ENCODE measurements at regions not wholly inside any gene's neighbourhood (a gene's known extent, or its start where the extent isn't known, plus 50 kb on each side); places are given as distances from the start of the nearest gene placed in this dataset.
"Not testable (repeated sequence)": the region's sequence is repeated elsewhere in the genome, so short reads cannot be mapped to it uniquely, and the experiment has no call there.

DNA sequence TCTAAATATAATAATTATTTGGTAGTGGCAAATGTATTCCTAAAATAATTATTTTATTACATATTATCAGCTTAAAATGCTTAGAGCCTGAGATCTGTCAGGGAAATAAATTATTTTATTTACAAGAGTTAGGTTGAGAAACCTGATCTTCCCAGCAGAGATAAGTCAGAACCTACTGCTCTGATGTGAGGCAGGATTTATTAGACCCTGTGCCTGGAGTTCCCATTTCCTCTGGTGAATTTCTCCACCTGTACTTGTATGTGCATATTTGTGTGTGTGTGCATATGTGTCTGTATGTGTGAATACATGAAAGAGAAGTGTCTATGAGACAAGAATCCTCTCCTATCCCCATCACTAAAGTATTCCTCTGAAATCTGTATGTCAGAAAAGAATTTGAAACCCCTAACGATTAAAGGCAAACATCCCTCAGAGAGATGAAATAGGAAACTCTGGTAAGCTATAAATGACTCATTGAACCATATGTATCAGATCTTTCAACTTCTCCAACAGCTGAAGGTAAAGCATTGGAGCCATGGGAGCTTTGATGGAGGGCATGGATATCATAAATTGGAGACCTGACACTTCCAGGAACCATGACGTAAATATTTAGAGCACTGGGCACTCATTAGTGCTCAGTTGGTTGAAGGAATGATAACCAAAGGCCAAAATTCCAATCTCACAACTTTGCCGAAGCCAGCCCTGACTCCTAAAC is 190.9 kb downstream of the XPNPEP1 start:
- no peak for DNase-seq (ENCODE audit: low spot score)

GRCh38 chr10:109729895-109730294 is 193.4 kb downstream of the XPNPEP1 start:
- DNase-seq (ENCODE audit: low spot score): not testable (repeated sequence)

DNA sequence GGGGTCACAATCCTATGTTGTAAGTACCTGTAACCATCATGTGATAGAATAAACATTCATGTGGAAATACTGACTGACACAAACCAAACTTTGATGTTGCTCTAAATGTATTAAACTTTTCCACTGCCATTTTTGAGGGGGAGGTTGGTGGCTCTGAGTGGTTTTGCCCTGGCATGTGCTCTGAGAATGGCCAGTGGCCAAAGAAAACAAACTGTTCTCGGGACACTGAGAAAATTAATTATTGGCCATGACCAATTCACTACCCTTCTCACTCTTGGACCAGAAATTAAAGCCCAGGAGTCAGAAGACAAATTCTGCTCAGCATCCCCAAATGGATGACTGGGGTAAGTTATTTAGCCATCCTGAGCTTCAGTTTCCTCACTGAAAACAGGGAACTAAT is 195.9 kb downstream of the XPNPEP1 start:
- DNase-seq (ENCODE audit: low spot score): no peak

DNA sequence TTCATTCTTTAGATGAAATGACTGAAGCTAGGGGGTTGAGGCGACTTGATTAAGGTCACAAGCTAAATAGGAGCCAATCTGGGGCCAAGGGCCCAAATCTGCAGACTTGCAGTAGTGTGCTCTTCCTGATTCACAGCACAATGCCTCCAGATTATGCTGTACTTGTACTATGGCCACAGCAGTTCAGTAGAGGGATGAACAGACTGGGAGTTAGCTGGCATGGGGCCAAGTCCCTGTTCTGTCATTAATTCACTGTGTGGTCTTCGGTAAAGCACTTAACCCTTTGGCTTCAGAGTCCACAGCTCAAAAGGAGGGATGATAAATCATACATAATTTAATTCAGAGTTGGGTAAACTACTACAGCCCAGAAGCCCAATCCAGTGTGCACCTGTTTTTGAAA is 196.8 kb downstream of the XPNPEP1 start:
- DNase-seq (ENCODE audit: low spot score): no peak

DNA sequence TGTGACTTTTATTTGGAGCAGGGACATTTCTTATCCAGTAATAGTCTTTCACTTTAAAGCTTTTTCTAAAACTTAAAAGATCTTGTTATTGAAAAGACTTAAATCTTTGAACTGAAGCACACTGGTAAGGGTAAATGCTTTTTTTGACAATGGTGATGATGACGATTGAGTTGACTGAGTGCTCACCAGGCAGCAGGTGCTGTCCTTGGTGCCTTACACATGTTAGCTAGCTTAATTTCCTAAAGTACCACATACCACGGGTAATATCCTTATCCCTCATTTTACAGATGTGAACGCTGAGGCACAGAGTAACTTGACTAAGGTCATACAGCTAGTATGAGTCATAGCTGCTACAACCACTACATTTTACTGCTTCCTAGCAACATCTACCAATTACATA is 200.0 kb downstream of the XPNPEP1 start:
- no peak for DNase-seq (ENCODE audit: low spot score)

DNA sequence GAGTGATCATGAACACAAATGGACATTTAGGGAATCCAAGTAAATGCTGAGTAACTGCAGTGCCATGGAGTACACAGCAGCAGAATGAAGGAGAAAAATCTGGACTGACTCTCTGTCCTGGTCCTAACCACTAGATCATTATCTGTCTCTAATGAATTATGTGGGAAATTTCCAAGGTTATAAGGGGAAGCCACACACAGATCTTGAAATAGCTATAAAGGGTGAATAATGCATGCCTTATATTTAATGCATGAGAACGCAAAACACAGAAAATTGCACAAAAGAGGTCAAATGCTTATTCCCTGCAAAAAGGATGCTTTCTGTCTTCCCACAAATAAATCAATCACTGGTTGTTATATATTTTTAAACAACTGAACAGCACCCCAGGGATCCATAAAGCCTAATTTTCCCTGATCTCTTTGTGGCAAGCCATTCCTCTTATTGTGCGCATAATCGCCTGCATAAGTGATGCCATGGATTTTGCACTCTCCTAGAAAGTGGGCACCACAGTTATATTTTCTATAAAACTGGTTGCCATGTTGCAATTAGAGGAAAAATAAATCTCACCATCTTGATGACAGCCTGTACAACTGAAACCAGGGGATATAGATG is 201.8 kb downstream of the XPNPEP1 start:
- DNase-seq (ENCODE audit: low spot score): no peak

GRCh38 chr10:109706026-109706560 is 217.2 kb downstream of the XPNPEP1 start:
- DNase-seq (ENCODE audit: low spot score): no peak

DNA sequence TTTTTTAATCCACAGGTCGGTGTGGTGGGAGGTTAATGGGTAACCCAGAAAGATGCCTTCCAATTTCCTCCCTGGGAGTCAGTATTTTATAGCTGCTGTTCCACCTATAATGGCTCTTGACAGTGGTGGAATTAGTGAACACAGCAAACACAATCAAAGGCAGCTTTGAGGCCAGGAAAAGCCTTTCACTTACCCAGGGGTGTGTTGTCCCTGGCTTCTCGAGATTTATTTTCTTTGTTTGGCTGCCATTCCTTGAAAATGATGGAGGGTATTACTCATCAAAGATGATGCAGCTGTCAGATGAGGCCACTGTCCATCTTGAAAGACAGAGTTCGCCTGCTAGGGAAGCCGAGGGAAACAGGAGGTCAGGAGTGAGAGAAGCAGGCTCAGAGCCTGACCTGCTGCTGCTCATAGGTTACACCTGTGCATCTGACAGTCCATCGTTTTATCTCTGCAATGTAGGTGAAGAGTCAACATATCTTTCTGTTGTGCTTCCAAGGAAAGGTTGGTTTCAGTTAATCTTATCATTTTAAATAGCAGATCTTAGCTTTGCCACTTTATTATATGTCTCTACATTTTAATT is 221.6 kb downstream of the XPNPEP1 start:
- DNase-seq (ENCODE audit: low spot score): no peak

- DNase-seq (ENCODE audit: low spot score): no peak
These were observed 224.2 kb downstream of the XPNPEP1 start for GRCh38 chr10:109698882-109699664.

- DNase-seq (ENCODE audit: low spot score): no peak
These were observed 225.2 kb downstream of the XPNPEP1 start for GRCh38 chr10:109698086-109698485.

- no peak for DNase-seq (ENCODE audit: low spot score)
These were observed 226.1 kb downstream of the XPNPEP1 start for GRCh38 chr10:109696981-109697775.

DNA sequence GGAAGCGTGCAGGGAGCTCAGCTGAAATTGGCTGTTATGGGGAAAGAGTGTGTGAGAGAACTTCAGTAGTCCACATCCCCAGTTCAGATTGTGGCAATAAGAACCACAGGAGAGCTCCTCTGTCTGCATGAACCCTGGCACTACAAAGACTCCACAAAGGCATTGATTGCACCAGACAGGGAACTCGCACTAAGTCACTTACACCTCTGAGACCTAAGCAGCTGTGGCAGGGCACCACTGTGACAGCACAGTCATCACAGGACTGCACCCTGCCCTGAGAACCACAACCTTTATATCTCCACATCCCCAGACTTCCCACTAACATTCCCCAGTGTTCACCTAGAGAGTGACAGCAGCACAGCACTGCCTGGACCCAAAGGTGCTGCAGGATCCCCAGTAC is 226.8 kb downstream of the XPNPEP1 start:
- no peak for DNase-seq (ENCODE audit: low spot score)

- DNase-seq (ENCODE audit: low spot score): no peak
These were observed 227.3 kb downstream of the XPNPEP1 start for GRCh38 chr10:109695988-109696387.

DNA sequence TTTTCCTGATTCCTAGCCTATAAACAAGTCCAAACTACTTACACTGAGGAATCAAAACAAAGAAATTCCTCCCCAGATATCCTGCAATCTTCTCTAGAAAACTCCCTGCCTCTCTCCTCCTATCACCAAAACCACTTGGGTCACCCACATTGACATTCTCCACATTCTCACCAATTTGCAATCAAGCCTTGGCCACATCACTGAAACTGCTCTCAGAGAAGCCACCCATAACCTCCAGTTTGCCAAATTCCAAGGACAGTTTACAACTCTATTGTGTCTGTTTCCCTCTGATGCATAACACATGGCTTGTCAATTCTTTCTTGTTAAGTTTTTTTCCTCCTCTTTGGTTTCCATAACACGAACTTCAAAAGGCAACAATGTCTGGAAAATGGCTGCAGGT is 233.5 kb downstream of the XPNPEP1 start:
- no peak for DNase-seq (ENCODE audit: low spot score)

DNA sequence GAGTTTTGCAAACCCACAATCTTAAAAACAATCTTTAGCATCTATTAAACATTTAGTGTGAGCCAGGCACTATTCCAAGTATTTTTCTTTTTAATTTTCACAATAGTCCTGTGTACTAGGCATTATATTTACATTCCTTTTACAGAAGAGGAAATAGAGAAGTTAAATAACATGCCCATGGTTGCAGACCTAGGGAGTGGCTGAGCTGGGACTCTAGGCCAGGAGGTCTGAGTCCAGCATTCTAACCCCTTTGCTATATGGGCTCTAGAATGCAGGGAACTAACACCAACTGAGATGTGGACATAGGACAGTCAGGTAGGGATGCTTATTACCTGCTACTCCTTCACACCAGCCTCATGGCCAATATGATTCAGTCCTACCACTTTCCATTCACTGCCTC is 243.8 kb downstream of the XPNPEP1 start:
- no peak for DNase-seq (ENCODE audit: low spot score)

GRCh38 chr10:109678857-109679256 is 244.5 kb downstream of the XPNPEP1 start:
- no peak for DNase-seq (ENCODE audit: low spot score)

GRCh38 chr10:109676703-109677102 is 246.6 kb downstream of the XPNPEP1 start:
- DNase-seq (ENCODE audit: low spot score): no peak

DNA sequence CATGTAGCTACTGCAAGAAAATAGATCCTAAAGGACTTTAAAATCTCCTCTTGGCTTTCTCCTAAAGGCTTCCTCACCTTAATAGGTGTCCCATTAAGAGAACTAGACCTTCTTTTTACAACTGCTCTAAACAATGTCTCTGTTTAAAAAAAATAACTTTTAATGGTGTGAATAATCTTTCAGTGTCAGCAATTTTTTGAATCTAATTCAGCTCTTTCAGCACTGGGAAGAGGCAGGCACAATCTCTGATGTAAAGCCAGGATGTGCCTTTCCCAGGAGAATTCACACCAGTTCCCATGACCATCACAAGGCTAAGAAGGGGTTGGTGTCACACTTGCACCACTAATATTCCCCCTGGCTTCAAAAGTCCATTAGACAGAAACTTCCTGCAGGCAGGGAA is 254.6 kb downstream of the XPNPEP1 start:
- no peak for DNase-seq (ENCODE audit: low spot score)

DNA sequence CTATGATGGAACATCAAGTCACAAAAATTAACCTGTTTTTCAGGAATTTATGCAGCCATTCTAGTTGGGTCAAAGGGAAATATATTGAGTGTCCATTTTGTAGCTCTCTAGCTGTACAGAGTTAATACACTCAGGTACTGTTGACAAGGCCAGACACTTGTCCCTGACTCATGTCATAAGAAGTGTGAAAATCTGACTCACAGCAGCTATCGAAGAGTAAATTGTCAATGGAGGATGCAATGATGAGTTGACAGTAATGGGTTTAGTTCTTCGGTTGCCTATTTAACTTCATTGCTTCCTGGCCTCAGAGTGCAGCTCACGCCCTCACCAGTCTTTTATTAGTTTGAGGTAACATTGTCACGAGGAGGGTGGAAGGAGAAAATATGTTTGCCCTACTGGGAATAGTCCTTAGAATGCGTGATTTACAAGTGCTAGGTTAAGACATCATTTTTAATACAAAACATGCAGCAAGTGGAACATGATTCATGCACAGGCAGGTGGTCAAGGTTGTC is 255.1 kb downstream of the XPNPEP1 start:
- no peak for DNase-seq (ENCODE audit: low spot score)

DNA sequence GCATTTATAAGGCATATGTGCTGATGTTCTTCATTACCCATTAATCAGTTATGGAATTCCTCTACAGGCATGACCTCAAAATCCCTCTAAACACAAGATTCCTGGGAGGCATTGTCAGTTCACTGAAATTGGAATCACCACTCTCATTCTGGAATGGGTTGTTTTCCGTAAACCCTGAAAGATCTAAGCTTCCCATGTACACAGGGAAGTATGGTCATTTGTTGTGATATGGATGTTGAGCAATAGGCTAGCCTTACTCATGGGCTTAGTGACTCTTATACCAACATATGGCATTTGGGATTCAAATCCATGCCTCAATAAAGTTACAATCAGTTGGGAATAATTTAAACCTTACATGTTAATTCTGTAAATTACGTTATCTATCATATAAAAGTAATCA is 258.0 kb downstream of the XPNPEP1 start:
- DNase-seq (ENCODE audit: low spot score): no peak

GRCh38 chr10:109664554-109664953 is 258.8 kb downstream of the XPNPEP1 start:
- no peak for DNase-seq (ENCODE audit: low spot score)

All from mucosa of gallbladder (tissue), 1 donor.